HG02763 (cell line): ENCODE measurements at regions not wholly inside any gene's neighbourhood (a gene's known extent, or its start where the extent isn't known, plus 50 kb on each side); places are given as distances from the start of the nearest gene placed in this dataset.

Source experiments
- ATAC-seq: cut with Tn5 transposase; IDR thresholded peaks from one replicate; pipeline ENCODE4 v1.9.1; 2021; ENCODE audit warnings: mild to moderate bottlenecking, moderate library complexity; ENCODE audit not compliant: unreplicated experiment

GRCh38 chr5:2220741-2221140 lies 338.0 kb upstream of the IRX4 start:
- ATAC-seq: no peak

GRCh38 chr5:2219149-2219776 lies 336.5 kb upstream of the IRX4 start:
- no peak for ATAC-seq

DNA sequence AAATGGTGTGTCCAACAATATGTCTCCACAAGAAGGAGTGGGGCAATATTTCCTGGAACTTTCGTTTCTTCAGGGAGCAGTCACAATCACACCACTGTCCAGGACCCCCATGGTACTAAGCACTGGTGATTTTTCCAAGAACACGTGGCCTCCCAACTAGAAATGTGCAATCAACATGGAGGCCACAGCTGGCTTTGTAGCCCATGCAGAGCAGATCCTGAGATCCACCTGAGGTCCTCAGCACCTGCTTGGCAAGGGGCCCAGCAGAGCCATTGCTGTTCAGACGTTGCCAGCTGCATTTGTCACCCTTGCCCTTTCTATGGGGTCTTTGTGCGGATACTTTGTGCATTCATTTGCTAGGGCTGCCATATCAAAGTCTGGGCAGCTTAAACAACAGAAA lies 334.5 kb upstream of the IRX4 start:
- no peak for ATAC-seq

GRCh38 chr5:2214910-2215590 lies 332.3 kb upstream of the IRX4 start:
- ATAC-seq: no peak

DNA sequence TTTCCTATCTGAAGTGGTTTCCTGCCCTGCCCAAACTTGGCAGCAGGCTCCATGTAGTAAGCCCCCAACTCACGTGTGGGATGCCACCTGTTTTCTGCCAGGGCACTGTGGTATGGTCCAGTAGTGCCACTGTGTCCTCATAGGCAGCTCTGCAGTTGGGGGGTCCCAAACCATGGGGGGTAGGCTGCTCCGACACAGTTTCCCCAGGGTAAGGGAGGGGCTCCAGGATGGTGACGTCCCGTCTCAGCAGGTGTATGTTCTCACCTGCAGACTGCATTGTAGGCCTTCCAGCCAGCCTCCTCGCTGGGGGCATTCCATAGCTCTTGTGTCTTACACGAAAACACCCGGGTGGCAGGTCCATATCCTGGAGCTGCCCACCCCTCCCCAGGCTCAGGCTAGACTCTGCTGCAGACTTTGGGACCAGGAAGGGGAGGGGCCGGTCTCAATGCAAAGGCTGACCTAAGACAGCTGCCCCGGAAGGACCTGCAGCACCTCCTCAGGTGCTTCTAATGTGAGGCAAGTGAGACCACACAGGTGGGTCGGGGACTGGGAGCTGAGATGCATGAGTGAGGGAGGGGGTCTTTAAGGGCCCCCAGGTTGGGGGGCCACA lies 330.5 kb upstream of the IRX4 start:
- no peak for ATAC-seq

- no peak for ATAC-seq
These were observed 329.8 kb upstream of the IRX4 start for GRCh38 chr5:2212481-2212880.

GRCh38 chr5:2208239-2208544 lies 325.5 kb upstream of the IRX4 start:
- no peak for ATAC-seq

GRCh38 chr5:2207416-2208238 lies 324.9 kb upstream of the IRX4 start:
- ATAC-seq: no peak

GRCh38 chr5:2207109-2207399 lies 324.3 kb upstream of the IRX4 start:
- ATAC-seq: no peak

DNA sequence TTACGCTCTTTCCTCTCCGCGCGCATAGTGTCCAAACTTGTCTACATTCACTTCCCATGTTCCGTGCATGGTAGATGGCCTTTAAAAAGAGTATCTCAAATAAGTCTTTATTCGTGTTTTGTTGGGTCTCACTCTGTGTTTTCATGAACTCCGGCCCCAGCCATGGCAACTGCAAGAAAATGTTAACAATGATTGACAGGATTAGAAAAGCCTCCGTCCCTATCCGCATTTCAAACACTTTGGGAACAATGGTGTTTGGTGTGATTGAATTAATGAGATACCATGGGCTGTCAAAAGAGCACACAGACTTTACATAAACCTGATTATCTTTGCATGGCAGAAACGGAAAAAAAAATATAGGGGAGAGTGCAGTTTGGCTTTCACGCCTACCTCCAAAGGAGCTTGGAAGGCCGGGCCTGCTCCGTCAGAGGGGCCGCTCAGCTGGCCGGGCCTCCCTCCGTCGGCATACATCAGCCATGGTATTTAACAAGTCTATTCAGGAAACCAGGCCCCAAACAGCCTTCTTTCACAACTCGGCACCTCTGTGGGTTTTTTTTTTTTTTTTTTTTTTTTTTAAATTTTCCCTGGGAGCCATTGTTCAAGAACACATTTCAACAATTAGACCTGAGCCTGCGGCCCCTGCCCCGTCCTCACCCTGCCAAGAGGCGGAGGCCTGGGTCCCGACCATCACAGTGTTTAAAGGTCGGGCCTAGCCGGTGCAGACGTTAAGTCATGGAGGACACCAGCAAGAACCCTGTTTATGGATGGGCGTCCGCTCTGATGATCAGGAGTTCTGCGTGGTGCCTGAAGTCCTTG lies 323.8 kb upstream of the IRX4 start:
- ATAC-seq: no peak

DNA sequence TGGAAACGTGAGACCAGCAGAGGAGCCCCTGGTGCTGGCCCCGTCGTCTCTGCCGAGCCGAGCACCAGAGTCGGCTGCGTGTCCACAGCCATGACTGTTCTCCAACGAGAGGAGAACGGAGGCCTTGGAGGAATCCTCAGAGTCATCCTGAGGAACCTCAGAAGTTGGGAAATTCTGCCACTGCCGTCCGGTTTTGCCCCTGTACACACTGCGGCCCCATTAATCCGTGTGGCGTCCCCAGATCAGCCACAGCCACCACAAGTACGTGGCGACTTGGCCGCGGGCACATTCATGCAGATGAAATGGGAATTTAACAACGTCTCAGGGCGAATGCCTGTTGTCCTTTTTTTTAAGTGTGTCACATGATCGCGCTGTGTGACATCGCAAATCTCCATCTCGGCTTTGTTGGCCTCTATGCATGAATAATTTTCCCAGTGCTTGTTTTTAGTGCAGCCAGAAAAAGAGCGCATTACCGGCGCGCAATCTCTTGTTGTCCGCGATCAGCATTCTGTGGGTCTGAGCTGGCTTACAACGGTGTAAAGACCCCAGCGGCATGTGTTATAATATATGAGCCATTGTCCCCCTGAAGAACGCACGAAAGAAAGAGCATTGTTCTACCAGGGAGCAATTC lies 323.0 kb upstream of the IRX4 start:
- ATAC-seq: no peak

DNA sequence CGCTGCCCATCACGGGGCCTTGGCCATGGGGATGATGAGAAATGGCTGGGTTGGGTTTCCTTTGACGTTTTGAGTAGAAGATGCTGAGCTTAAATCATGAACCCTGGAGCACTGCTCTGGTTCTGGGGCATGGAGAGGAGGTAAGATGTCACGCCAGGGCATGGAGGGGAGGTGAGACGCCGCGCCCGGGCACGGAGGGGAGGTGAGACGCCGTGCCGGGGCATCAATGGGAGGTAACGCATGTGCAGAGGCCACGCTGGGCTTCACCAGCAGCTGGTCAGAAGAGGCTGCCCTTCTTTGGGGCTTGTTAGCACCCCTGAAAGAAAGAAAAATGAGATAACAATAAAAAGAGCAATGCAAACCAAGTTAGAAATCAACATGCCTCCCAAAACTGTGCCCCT lies 322.5 kb upstream of the IRX4 start:
- no peak for ATAC-seq

- ATAC-seq: no peak
These were observed 321.9 kb upstream of the IRX4 start for GRCh38 chr5:2204366-2205184.

DNA sequence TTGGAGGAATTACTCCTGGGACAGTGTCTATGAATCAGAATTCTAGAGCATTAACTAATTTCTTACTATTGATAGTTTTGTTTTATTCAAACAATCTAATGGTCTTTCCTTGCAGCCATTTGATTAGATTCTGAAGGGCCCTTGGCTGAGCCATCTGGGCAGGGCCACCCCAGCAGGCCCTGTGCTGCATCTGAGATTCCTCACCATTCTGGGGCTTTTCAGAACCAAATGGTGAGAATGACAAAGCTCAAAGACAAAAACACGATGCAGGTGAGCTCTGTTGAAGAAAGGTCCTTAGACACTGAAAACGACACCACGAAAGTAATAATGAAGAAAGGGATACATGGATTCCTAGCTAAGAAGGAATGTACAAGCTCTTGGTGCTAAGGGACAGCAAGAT lies 321.0 kb upstream of the IRX4 start:
- ATAC-seq: no peak

GRCh38 chr5:2201832-2202231 lies 319.1 kb upstream of the IRX4 start:
- no peak for ATAC-seq

GRCh38 chr5:2201421-2201820 lies 318.7 kb upstream of the IRX4 start:
- no peak for ATAC-seq

DNA sequence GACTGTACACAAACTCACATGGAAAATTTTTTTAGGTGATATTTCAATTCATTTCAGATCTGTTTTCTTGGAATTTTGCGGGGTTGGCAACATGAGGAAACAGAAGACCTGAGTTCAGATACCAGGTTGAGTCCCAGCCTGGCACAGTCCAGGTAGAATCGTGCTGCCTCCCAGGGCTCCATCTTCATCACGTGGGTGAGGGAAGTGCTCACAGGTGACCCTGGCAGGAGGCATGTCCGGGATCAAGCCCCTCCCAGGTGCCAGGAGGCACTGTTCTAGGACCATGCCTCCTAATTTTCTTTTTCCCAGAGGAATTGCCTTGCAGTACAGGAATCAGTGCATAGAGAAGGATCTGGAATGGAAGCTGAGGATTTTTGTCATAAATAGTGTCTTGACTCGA lies 318.3 kb upstream of the IRX4 start:
- no peak for ATAC-seq

GRCh38 chr5:2200261-2200950 lies 317.7 kb upstream of the IRX4 start:
- no peak for ATAC-seq

DNA sequence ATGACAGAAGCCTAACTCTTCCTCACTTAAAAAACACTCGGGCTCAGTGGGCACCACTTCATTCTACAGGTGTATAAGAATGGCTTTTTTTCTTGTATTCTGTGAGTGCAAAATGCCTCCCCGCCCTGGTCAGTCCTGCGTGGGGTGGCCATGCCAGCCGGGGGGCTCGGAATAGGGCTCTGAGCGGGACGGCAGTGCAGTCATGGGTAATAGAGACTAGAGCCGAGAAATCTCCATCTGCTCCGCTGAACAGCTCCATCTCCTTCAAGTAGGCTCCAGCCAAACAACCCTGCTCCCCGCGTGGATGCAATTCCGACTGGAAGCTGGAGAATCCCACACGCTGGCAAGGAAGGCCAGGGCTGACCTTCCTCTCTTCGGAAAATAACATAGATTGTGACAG lies 317.0 kb upstream of the IRX4 start:
- ATAC-seq: no peak
